IMR-90 (cell line): ENCODE measurements at regions not wholly inside any gene's neighbourhood (a gene's known extent, or its start where the extent isn't known, plus 50 kb on each side); places are given as distances from the start of the nearest gene placed in this dataset.

ENCODE experiments used
- ATAC-seq: fragments of 200-7000 bp; cut with Tn5 transposase; 2 replicates; pipeline ENCODE4 v1.9.1; 2020; ENCODE audit warnings: low read depth, mild to moderate bottlenecking, moderate library complexity
- BruUV-seq: library from RNA; stranded (reverse); fragments of 400-500 nt; replicated peaks from 2 replicates; lab custom pipeline; 2021; lab: Mats Ljungman, UMichigan
- CTCF ChIA-PET: fragments of 300-600 bp; formaldehyde crosslinking; extraction: SDS; loops from one replicate; lab custom pipeline; 2021; ENCODE audit warnings: antibody characterized with exemption; lab: Yijun Ruan, JAX
- POLR2A ChIA-PET: fragments of 300-600 bp; sonication (Branson Sonifier 250); formaldehyde crosslinking; loops from one replicate; lab custom pipeline; 2022; ENCODE audit warnings: antibody characterized with exemption; ENCODE audit not compliant: unreplicated experiment; lab: Charles Lee
- DNase-seq: peaks from one replicate; pipeline ENCODE4 v3.0.0; 2013
- H2AFZ ChIP-seq: replicated peaks from 2 replicates; pipeline ENCODE3; 2013; ENCODE audit warnings: low read length, mild to moderate bottlenecking; ENCODE audit not compliant: poor library complexity
- H2AK5ac ChIP-seq: 2 replicates; pipeline ENCODE4 v1.6.1; 2013; ENCODE audit warnings: low read depth, low read length, inconsistent platforms
- H2AK9ac ChIP-seq: replicated peaks from 2 replicates; pipeline ENCODE3; 2013; ENCODE audit warnings: mild to moderate bottlenecking, low read depth, low read length, moderate library complexity; ENCODE audit not compliant: poor library complexity
- H2BK120ac ChIP-seq: 2 replicates; pipeline ENCODE4 v1.6.1; 2013; ENCODE audit warnings: low read depth, low read length, inconsistent platforms
- H2BK15ac ChIP-seq: 3 replicates; pipeline ENCODE4 v1.6.1; 2013; ENCODE audit warnings: low read depth, low read length, inconsistent platforms
- H2BK20ac ChIP-seq: 2 replicates; pipeline ENCODE4 v1.6.1; 2013; ENCODE audit warnings: low read depth, mild to moderate bottlenecking, inconsistent platforms, low read length, moderate library complexity
- H2BK5ac ChIP-seq: 2 replicates; pipeline ENCODE4 v1.6.1; 2013; ENCODE audit warnings: mild to moderate bottlenecking, low read depth, low read length, inconsistent platforms; ENCODE audit not compliant: poor library complexity, severe bottlenecking
- H3K14ac ChIP-seq: replicated peaks from 2 replicates; pipeline ENCODE4 v1.6.1; 2013; ENCODE audit warnings: low read depth, low read length, inconsistent platforms
- H3K18ac ChIP-seq: 2 replicates; pipeline ENCODE4 v1.6.1; 2013; ENCODE audit warnings: low read depth, low read length, control low read depth
- H3K23ac ChIP-seq: 2 replicates; pipeline ENCODE4 v1.6.1; 2013; ENCODE audit warnings: low read depth, low read length, inconsistent platforms
- H3K27ac ChIP-seq: 2 replicates; pipeline ENCODE4 v1.5.1; 2013; ENCODE audit warnings: mild to moderate bottlenecking, control low read depth, low read length; ENCODE audit not compliant: insufficient read depth
- H3K27me3 ChIP-seq: 2 replicates; pipeline ENCODE4 v1.6.1; 2013; ENCODE audit warnings: low read length; ENCODE audit not compliant: control insufficient read depth, insufficient read depth
- H3K36me3 ChIP-seq: 2 replicates; pipeline ENCODE4 v1.6.1; 2013; ENCODE audit warnings: low read length, mixed read lengths; ENCODE audit not compliant: control insufficient read depth, insufficient read depth
- H3K4ac ChIP-seq: 2 replicates; pipeline ENCODE4 v1.6.1; 2013; ENCODE audit warnings: low read depth, low read length, inconsistent platforms
- H3K4me1 ChIP-seq: 2 replicates; pipeline ENCODE4 v1.6.1; 2013; ENCODE audit warnings: low read length, mixed read lengths; ENCODE audit not compliant: control insufficient read depth, insufficient read depth
- H3K4me2 ChIP-seq: 2 replicates; pipeline ENCODE4 v1.6.1; 2013; ENCODE audit warnings: low read depth, mild to moderate bottlenecking, control low read depth, low read length, moderate library complexity
- H3K4me3 ChIP-seq: 2 replicates; pipeline ENCODE4 v1.5.1; 2013; ENCODE audit warnings: low read depth, mild to moderate bottlenecking, control low read depth, low read length, moderate library complexity; ENCODE audit not compliant: insufficient read depth
- H3K56ac ChIP-seq: 2 replicates; pipeline ENCODE4 v1.6.1; 2013; ENCODE audit warnings: low read length, inconsistent platforms; ENCODE audit not compliant: insufficient read depth; ENCODE audit errors: extremely low read depth
- H3K79me1 ChIP-seq, 2 experiments: 2 replicates each; pipeline ENCODE4 v1.6.1; 2013; ENCODE audit warnings: low read length in 2 of 2, inconsistent platforms in 1 of 2, low read depth in 1 of 2
- H3K9ac ChIP-seq: 2 replicates; pipeline ENCODE4 v1.6.1; 2013; ENCODE audit warnings: low read depth, low read length, control low read depth
- H3K9me1 ChIP-seq: 2 replicates; pipeline ENCODE4 v1.6.1; 2013; ENCODE audit warnings: low read length, inconsistent platforms; ENCODE audit not compliant: insufficient read depth
- H3K9me3 ChIP-seq: 2 replicates; pipeline ENCODE4 v1.6.1; 2013; ENCODE audit warnings: low read length; ENCODE audit not compliant: control insufficient read depth, insufficient read depth
- H4K20me1 ChIP-seq: 2 replicates; pipeline ENCODE4 v1.6.1; 2013; ENCODE audit warnings: low read length, inconsistent platforms; ENCODE audit not compliant: insufficient read depth
- H4K5ac ChIP-seq: 2 replicates; pipeline ENCODE4 v1.6.1; 2013; ENCODE audit warnings: mild to moderate bottlenecking, low read depth, low read length, control low read depth
- H4K8ac ChIP-seq, 2 experiments: 2 replicates each; pipeline ENCODE4 v1.6.1; 2013; ENCODE audit warnings: low read depth in 2 of 2, low read length in 2 of 2, control low read depth in 1 of 2, inconsistent platforms in 1 of 2
- H4K91ac ChIP-seq: 2 replicates; pipeline ENCODE4 v1.6.1; 2013; ENCODE audit warnings: low read depth, low read length, inconsistent platforms; ENCODE audit not compliant: insufficient read depth
- BHLHE40 ChIP-seq: fragments of 150-350 bp; IDR thresholded peaks from 2 replicates; pipeline ENCODE4 v1.6.1; 2016; ENCODE audit warnings: mild to moderate bottlenecking, low read depth, low read length
- CEBPB ChIP-seq: IDR thresholded peaks from 2 replicates; pipeline ENCODE4 v1.6.1; 2012; ENCODE audit warnings: low read depth, low read length, improper control_type of control experiment
- CHD1 ChIP-seq: IDR thresholded peaks from 2 replicates; pipeline ENCODE4 v1.6.1; 2012; ENCODE audit warnings: low read depth, low read length, improper control_type of control experiment
- CTCF ChIP-seq: conservative IDR thresholded peaks from 2 replicates; pipeline ENCODE4 v1.5.1; 2012; ENCODE audit warnings: mild to moderate bottlenecking, low read depth, low read length, improper control_type of control experiment
- ELK1 ChIP-seq: fragments of 150-350 bp; IDR thresholded peaks from 2 replicates; pipeline ENCODE4 v1.6.1; 2016; ENCODE audit warnings: low read depth, mild to moderate bottlenecking, low read length, moderate library complexity, borderline replicate concordance
- FOS ChIP-seq: fragments of 150-350 bp; IDR thresholded peaks from 2 replicates; pipeline ENCODE4 v1.6.1; 2016; ENCODE audit warnings: low read depth, low read length
- MAFK ChIP-seq: IDR thresholded peaks from 2 replicates; pipeline ENCODE4 v1.6.1; 2012; ENCODE audit warnings: low read depth, low read length, improper control_type of control experiment
- MAZ ChIP-seq: IDR thresholded peaks from 2 replicates; pipeline ENCODE4 v1.6.1; 2012; ENCODE audit warnings: low read depth, mild to moderate bottlenecking, low read length, improper control_type of control experiment, moderate library complexity, borderline replicate concordance
- MXI1 ChIP-seq: IDR thresholded peaks from 2 replicates; pipeline ENCODE4 v1.6.1; 2012; ENCODE audit warnings: low read depth, mild to moderate bottlenecking, low read length, moderate library complexity, borderline replicate concordance
- NFE2L2 ChIP-seq: fragments of 150-350 bp; IDR thresholded peaks from 2 replicates; pipeline ENCODE4 v1.6.1; 2016; ENCODE audit warnings: low read depth, mild to moderate bottlenecking, low read length
- POLR2A ChIP-seq: IDR thresholded peaks from 2 replicates; pipeline ENCODE4 v1.6.1; 2012; ENCODE audit warnings: mild to moderate bottlenecking, low read depth, low read length
- RAD21 ChIP-seq: IDR thresholded peaks from 2 replicates; pipeline ENCODE4 v1.6.1; 2012; ENCODE audit warnings: low read length, improper control_type of control experiment
- RCOR1 ChIP-seq: IDR thresholded peaks from 2 replicates; pipeline ENCODE4 v1.6.1; 2012; ENCODE audit warnings: mild to moderate bottlenecking, low read length, improper control_type of control experiment; ENCODE audit not compliant: insufficient replicate concordance
- RFX5 ChIP-seq: IDR thresholded peaks from 2 replicates; pipeline ENCODE4 v1.8.0; 2012; ENCODE audit warnings: low read depth, mild to moderate bottlenecking, low read length, moderate library complexity
- SMC3 ChIP-seq: fragments of 150-350 bp; IDR thresholded peaks from 2 replicates; pipeline ENCODE4 v1.6.1; 2016; ENCODE audit warnings: low read depth, mild to moderate bottlenecking, antibody characterized with exemption, low read length, moderate library complexity
- USF2 ChIP-seq: fragments of 150-350 bp; IDR thresholded peaks from 2 replicates; pipeline ENCODE4 v1.6.1; 2017; ENCODE audit warnings: mild to moderate bottlenecking, antibody characterized with exemption, low read length, low read depth
- WGBS, 2 experiments: methylation state at CpG; one replicate each; pipeline versions ENCODE4 v1.1.5 to v1.1.7; 2013; ENCODE audit warnings: missing lambda C conversion rate in 2 of 2; ENCODE audit not compliant: insufficient read length in 1 of 2; ENCODE audit errors: extremely low coverage in 2 of 2; 5-methylcytosine and 5-hydroxymethylcytosine counted together
- dilution Hi-C: fragments of 300-500 bp; cut with HindIII; formaldehyde crosslinking; loops from one replicate; pipeline ENCODE4 v1.14.3; 2018; ENCODE audit warnings: low sequenced_read_pairs; ENCODE audit not compliant: unreplicated experiment
- in situ Hi-C: fragments of 300-500 bp; cut with MboI; formaldehyde crosslinking; loops from 3 replicates; pipeline ENCODE4 v1.14.3; 2019; ENCODE audit warnings: low sequenced_read_pairs, inconsistent platforms, mixed read lengths
- intact Hi-C: fragments of 100-400 bp; cut with micrococcal nuclease; formaldehyde crosslinking; loops from 2 replicates; pipeline ENCODE4 v1.10.0; 2022

- H3K14ac ChIP-seq, result no peak overlapping the region
- ATAC-seq (no peak; the same call in 1 of the 2 replicates), DNase-seq (no peak)
- H2BK15ac ChIP-seq, result no peak overlapping the region
- BruUV-seq, result no TSS peak
- H3K18ac ChIP-seq, result 0 out of 2 replicates have a peak overlapping the region, but pooled peaks have one; percentile 29
- no peak overlapping the region for H4K91ac ChIP-seq
- no CpG with 5 or more reads among the region's 3 CpGs for WGBS, 2 experiments
- no peaks in the 10 kb centered on the region for H3K36me3 ChIP-seq
- H3K9ac ChIP-seq, result no peak overlapping the region
- H3K4ac ChIP-seq, result no peak overlapping the region
- no peak overlapping the region for H3K23ac ChIP-seq
- H4K8ac ChIP-seq, result no peak overlapping the region
- intact Hi-C loops, result no loop called here
- H2AK9ac ChIP-seq, result no peak overlapping the region
- no peak overlapping the region for H3K4me2 ChIP-seq
- no peak overlapping the region for H2BK20ac ChIP-seq
- H2BK5ac ChIP-seq, result no peak overlapping the region
- H2AK5ac ChIP-seq, result no peak overlapping the region
- no peaks in the 10 kb centered on the region for H3K79me1 ChIP-seq
- H2AFZ ChIP-seq, result no peak overlapping the region
- H4K20me1 ChIP-seq, result no peaks in the 10 kb centered on the region
- H3K56ac ChIP-seq, result no peak overlapping the region
- no peaks in the 10 kb centered on the region for H3K27me3 ChIP-seq
- no peaks in the 10 kb centered on the region for H3K9me1 ChIP-seq
- H4K5ac ChIP-seq, result no peak overlapping the region
- TF ChIP-seq CHD1 (no peak), USF2 (no peak), SMC3 (no peak), CEBPB (no peak), NFE2L2 (no peak), RAD21 (no peak), MXI1 (no peak), FOS (no peak), POLR2A (no peak), CTCF (no peak), MAFK (no peak), ELK1 (no peak), MAZ (no peak), RFX5 (no peak), RCOR1 (no peak), BHLHE40 (no peak)
- H3K27ac ChIP-seq, result no peak overlapping the region
- no peak overlapping the region for H3K4me3 ChIP-seq
- no peaks in the 10 kb centered on the region for H3K9me3 ChIP-seq
- H3K4me1 ChIP-seq, result peaks cover 5% of the 10 kb centered on the region
- in situ Hi-C loops, result no loop called here
- ChIA-PET CTCF (no interaction called here), POLR2A (no interaction called here)
- dilution Hi-C loops, result no loop called here
- H2BK120ac ChIP-seq, result no peak overlapping the region
These were observed 913.9 kb upstream of the NR2F2 start for GRCh38 chr15:95416576-95416975.
